KOPT-K1 (cell line): ENCODE measurements at regions not wholly inside any gene's neighbourhood (a gene's known extent, or its start where the extent isn't known, plus 50 kb on each side); places are given as distances from the start of the nearest gene placed in this dataset.
"Not testable (repeated sequence)": the region's sequence is repeated elsewhere in the genome, so short reads cannot be mapped to it uniquely, and the experiment has no call there.

ENCODE experiments used
- H3K27ac ChIP-seq: fragments of 200-600 bp; sonication (generic); 2 replicates; pipeline ENCODE4 v1.5.1; 2016; ENCODE audit warnings: antibody characterized with exemption, mild to moderate bottlenecking, low read depth, low read length; ENCODE audit not compliant: poor library complexity, severe bottlenecking
- H3K36me3 ChIP-seq: fragments of 200-600 bp; sonication (generic); 2 replicates; pipeline ENCODE4 v1.5.1; 2017; ENCODE audit warnings: antibody characterized with exemption, mild to moderate bottlenecking, low read length, moderate library complexity; ENCODE audit not compliant: insufficient read depth
- H3K9me3 ChIP-seq: fragments of 200-600 bp; sonication (generic); 2 replicates; pipeline ENCODE4 v1.5.1; 2017; ENCODE audit warnings: antibody characterized with exemption, low read length, mild to moderate bottlenecking; ENCODE audit not compliant: insufficient read depth, poor library complexity, severe bottlenecking

DNA sequence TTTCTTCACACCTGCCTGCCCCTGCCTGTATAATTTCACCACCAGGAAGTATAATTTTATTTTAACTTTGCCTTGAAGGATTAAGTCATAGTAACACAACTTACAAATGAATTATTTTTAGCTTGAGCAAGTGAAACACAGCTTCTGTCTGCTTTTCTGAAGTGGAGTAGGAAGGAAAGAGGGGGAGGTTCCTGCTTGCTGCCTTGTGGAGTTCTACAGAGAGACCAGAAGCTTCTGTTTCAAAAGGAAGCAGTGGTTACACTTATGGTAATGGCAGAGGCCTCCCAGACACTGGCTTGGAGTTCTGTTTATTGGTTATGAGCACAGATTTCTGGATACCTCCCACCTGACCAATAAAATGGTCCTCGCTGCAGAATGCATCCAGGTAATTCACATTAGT is 159.6 kb downstream of the TMEM200A start:
- H3K27ac ChIP-seq = peak overlapping the region; percentile 73
- no peaks in the 10 kb centered on the region for H3K36me3 ChIP-seq
- H3K9me3 ChIP-seq = peaks cover 45% of the 10 kb centered on the region

DNA sequence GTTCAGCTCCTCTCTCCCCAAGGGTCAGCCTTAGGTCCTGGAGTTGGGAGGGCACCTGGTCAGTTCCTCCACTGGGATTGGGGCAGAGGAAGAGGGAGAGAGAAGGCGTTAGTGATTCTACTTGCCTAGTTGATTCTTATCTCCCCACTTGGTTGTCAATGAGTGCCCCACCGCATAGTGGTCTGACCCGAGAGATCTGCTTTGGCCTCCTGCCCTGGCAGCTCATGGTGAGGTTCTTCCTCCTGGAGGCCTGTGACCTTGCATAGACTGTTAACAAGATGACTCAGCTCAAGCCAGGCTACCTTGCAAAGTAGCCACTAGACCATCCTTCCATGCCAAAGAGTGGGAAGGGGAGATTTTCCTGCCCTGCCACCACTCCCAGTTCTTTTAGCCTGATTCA is 160.6 kb downstream of the TMEM200A start:
- Histone ChIP-seq H3K27ac (peak overlapping the region; percentile 23), H3K9me3 (peaks cover 43% of the 10 kb centered on the region), H3K36me3 (no peaks in the 10 kb centered on the region)

DNA sequence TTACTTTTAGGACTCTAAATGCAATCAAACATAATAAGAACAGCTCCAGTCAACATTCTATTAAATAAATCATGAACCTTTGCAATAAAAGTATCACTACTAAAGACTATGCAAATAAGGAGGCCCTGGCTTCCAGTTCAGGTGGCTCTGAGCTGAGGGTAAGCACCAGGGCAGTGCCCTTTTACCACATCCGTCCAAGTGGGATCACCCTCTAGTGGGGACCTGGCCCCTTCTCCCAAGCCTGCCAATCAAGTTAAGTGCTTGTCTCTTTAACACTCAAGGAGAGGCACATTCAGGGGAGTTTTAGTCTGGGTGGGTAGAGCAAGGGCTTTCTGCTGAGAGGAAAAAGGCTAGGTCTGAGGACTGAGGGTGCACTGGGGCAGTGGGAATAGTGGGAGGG is 161.4 kb downstream of the TMEM200A start:
- Histone ChIP-seq H3K27ac (no peak overlapping the region), H3K36me3 (no peaks in the 10 kb centered on the region), H3K9me3 (peaks cover 43% of the 10 kb centered on the region)

DNA sequence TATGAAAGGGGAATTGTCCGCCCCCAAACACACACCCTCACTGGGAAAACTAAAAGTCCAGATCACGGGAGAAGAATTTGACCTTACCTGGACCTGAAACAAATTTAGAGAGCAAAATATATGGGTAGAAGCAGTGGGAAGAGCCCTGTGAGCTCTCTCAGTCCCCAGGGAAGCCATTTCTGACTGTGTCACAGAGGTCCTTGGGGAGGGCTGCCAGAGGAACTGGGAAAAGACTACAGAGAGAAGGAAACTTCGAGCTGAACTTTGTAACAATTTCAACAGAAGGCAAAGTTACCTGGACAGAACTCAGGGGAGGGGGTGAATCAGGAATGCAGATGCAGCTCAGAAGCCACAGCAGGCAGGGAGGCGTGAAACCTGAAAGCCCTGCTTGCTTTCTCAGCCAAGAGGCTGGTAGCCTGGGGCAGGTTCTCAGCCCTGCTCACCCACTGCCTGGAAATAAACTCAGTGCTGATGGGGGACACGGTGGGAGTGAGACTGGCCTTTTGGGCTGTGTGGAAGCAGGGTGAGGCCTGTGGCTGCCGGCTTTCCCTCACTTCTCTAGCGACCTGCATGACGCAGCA is 163.8 kb downstream of the TMEM200A start:
- Histone ChIP-seq H3K36me3 (no peaks in the 10 kb centered on the region), H3K9me3 (peaks cover 34% of the 10 kb centered on the region), H3K27ac (no peak overlapping the region)

DNA sequence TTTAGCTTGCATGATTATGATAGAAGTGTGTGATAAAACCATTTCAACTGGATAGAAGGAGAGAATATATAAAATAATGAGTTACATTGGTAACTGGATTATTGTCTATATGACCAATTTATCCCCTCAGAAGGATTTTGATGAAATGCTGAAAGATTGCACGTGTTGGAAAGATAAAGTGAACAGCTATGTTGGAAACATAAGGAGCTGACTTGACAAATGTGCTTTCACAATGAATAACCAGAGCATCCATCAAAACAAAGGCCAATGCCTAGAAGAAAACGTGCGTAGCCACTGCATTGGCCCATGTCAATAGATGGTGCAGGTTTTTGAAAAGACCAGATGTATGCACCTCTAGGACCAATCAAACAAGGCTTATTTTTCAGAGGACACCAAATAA is 168.8 kb downstream of the TMEM200A start:
- Histone ChIP-seq H3K36me3 (no peaks in the 10 kb centered on the region), H3K27ac (no peak overlapping the region), H3K9me3 (peaks cover 58% of the 10 kb centered on the region)

DNA sequence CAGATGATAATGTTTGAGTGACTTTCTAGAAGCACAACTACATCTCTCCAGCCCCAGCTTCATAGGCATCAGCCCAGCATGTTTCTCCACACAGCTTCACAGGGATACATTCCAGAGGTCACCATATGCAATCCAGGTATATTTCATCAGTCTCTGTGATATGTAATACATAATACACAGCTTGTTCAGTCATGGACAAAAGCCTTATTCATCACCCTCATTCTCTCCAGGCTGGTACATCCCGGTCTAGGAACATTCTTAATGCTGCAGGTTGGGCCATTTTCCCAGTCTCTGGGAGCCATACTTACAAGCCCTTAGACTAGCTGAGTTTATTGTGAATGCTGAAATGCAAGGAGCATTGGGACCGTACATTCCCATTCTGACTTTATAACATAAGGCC is 169.4 kb downstream of the TMEM200A start:
- H3K36me3 ChIP-seq = no peaks in the 10 kb centered on the region
- H3K9me3 ChIP-seq = peaks cover 57% of the 10 kb centered on the region
- no peak overlapping the region for H3K27ac ChIP-seq

DNA sequence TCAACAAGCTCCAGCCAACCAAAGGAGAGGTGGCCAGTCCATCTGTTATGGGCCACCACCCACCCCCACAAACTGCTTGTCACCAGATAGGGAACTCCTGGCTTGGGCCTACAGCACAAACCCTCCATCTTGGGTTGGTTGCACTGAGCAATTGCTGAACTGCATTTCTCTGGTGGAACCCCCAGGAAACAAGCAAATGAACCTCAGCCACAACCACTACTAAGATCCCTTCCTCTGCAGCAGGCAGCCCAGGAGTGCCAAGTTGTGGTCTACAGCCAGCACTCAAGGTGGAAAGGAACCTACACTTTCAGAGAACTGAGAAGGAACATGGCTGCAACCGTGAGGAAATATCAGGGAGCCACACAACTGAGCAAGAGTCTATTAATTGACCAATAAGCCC is 171.6 kb downstream of the TMEM200A start:
- Histone ChIP-seq H3K9me3 (peaks cover 41% of the 10 kb centered on the region), H3K27ac (no peak overlapping the region), H3K36me3 (no peaks in the 10 kb centered on the region)

DNA sequence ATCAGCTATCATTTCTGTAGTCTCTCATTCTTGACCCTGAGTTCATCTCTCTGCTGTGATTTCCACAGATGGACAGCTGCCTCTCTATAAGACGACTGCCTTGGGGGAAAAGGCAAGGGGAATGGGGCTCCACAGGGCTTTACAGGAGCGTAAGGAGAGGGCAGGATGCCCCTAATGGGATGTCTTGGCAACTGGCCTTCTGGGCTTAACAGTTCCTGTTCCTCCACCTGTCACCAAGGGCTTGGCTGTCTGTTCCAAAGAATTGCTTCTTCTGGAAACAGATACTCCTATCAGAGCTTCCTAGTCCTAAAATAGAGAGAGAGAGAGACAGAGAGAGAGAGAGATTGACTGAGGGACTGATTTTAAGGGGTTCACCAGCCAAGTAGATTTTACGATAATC is 181.9 kb downstream of the TMEM200A start:
- no peak overlapping the region for H3K27ac ChIP-seq
- no peaks in the 10 kb centered on the region for H3K9me3 ChIP-seq
- no peaks in the 10 kb centered on the region for H3K36me3 ChIP-seq

DNA sequence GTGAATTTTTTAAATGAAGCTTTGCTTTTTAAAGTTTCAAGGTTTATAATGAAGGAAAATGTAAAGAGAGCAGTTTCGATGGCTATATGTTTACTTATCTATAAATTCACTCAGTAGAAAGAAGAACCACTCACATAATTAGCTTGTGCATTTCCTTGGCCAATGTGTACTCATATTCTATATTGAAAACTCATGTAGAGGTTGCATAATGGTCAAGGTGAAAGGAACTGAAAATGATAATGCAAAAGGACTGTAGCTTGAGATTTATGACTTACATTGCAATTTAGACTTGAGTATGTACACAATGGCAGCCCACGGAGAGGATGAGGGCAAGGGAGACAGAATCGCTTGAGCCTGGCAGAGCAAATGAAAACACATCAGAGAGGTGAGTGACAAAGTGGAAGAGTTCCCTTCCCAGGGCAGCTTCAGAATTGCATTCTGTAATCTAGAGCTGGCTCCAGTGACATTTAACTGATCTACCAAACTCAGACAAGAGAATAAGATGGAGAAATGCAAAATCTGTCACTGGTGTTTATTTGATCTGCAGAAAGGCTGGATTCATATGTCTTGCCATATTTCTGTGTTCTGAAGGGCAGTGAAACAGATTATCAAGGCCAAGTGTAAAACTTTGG is 191.8 kb downstream of the TMEM200A start:
- no peaks in the 10 kb centered on the region for H3K36me3 ChIP-seq
- no peaks in the 10 kb centered on the region for H3K9me3 ChIP-seq
- no peak overlapping the region for H3K27ac ChIP-seq

DNA sequence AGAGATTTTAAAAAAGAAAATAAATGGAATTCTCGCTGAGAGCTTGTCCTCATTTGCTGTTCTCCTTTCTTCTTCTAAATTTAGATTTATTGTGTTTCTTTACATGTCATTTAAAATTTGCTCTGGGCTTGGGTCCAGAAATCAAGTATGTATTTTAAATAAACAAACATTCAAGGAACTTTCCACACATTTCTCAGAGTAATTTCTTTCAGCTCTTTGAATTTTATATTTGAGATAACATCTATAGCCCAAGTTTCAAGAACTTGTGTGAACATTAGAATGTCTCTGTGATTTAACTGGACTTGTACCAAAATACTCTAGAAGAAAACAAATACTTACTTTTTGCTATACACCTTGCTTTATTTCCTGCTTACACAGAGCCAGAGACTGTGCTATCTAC is 192.3 kb downstream of the TMEM200A start:
- no peaks in the 10 kb centered on the region for H3K36me3 ChIP-seq
- H3K9me3 ChIP-seq = no peaks in the 10 kb centered on the region
- H3K27ac ChIP-seq = no peak overlapping the region

DNA sequence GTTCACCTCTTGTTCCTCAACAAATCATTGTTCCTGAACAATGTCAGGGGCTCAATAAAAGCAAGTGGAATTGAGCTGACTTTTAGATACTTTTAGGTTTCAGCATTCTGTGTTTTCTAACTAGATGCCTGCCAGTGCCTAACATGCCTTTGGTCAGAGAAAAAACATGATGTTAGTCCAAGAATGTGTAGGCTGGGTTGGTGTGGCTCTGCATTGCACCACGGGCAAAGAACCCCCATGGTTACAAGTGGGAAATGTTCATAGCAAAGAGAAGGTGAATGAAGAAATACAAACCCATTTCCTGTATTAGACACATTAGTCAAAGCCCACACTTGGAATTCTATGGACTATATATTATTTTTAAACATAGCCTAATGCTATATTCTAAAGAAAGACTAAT is 193.3 kb downstream of the TMEM200A start:
- no peak overlapping the region for H3K27ac ChIP-seq

DNA sequence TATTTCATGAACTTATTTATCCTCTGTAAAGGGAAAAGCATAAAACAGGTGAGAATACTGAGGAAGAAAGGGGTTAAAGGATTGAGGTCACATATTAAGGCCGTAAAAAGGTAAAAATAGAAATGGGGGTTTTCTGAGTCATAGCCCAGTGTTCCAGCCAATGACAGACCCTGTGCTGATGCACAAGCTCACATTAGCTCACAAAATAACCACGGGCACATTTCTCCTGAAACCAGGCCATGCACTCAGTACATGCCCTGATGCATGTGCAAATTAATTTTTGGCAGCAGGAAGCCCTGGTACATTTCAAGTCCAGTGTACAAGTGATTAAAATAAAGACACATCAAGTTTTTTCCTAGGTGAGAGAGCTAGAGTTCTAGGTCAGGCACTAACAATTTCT is 194.4 kb downstream of the TMEM200A start:
- H3K36me3 ChIP-seq = no peaks in the 10 kb centered on the region
- no peak overlapping the region for H3K27ac ChIP-seq
- no peaks in the 10 kb centered on the region for H3K9me3 ChIP-seq

More for the DNA sequence above, 193.3 kb downstream of the TMEM200A start:
- H3K36me3 ChIP-seq = no peaks in the 10 kb centered on the region
- H3K9me3 ChIP-seq = no peaks in the 10 kb centered on the region

DNA sequence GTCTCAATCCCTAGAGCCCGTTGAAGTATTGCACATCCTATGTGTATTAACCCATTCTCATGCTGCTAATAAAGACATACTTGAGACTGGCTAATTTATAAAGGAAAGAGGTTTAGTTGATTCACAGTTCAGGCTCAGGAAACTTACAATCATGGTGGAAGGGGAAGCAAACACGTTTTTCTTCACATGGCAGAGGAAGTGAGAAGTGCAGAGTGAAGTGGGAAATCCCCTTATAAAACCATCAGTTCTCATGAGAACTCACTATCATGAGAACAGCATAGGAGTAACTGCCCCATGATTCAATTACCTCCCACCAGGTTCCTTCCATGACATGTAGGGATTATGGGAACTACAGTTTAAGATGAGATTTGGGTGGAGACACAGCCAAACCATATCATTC is 195.3 kb downstream of the TMEM200A start:
- not testable (repeated sequence) for H3K27ac ChIP-seq, H3K36me3 ChIP-seq, H3K9me3 ChIP-seq

DNA sequence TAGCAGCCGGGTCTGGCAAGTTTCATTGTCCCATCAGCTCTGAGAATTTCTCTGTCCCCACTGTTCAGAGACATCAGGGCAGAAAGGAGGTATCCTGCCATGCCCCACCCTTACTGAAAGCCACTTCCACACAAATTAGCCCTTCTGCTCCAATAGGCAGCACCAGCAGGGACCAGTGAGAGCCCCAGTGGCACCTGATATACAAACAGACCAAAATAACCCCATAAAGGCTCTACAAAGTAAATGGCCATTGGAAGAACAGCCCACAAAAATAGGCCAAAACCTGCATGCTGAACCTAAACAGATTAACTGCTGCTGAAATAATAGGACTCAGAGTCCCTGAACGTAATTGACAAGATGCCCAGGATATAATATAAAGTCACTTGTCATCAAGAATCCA is 199.9 kb downstream of the TMEM200A start:
- H3K36me3 ChIP-seq = no peaks in the 10 kb centered on the region
- peaks cover under 1% of the 10 kb centered on the region for H3K9me3 ChIP-seq
- no peak overlapping the region for H3K27ac ChIP-seq

DNA sequence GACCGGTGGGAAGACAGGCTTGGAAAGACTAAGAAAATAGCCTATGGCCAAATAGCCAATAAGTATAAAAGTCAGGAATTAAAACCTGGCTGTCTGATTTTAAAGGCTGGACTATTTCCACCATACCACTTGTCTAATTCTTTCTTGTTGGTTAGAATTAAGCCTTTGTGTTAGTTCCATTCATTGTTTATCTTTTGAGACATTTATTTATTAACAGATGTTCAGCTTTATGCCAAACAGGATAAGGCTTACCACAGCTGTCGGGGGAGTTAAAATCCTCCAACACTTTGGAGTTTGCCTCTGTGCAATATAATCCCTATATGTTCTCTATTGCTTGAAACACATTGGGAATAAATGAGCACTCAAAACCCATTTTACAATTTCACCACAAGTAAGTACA is 208.3 kb downstream of the TMEM200A start:
- H3K27ac ChIP-seq = peak overlapping the region; percentile 96
- H3K36me3 ChIP-seq = no peaks in the 10 kb centered on the region
- H3K9me3 ChIP-seq = peaks cover 23% of the 10 kb centered on the region

DNA sequence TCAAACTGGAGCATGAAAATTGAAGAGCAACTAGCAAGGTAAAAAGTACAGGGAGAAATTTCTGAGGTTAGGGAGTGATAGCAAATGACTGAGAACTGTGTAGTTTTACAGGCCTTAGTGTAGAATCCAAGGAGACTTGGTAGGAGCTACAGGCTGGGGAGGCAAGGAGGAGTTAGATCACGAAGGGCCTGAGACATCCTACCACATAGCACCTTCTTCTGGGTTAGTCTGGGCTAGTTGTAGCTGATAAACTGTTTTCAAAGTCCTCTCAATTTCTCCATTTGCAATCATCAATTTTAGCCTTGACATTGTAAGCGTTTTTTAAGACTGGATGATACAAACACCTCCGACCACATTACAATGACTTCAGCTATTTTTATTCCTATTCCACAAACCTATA is 209.7 kb downstream of the TMEM200A start:
- peak overlapping the region; percentile 96 for H3K27ac ChIP-seq
- no peaks in the 10 kb centered on the region for H3K36me3 ChIP-seq
- H3K9me3 ChIP-seq = peaks cover 23% of the 10 kb centered on the region
